Gastrocnemius medialis (tissue), 4 donors: ENCODE measurements at regions not wholly inside any gene's neighbourhood (a gene's known extent, or its start where the extent isn't known, plus 50 kb on each side); places are given as distances from the start of the nearest gene placed in this dataset.

ENCODE experiments used
- CTCF ChIP-seq, 5 experiments: fragments of 450-650 bp in 3 of 5; fragments of 200-600 bp in 2 of 5; sonication (generic) in 2 of 5; IDR thresholded peaks in 4 of 5; conservative IDR thresholded peaks in 1 of 5; 1 replicate in 4 of 5; 2 replicates in 1 of 5; pipeline ENCODE4 v1.5.1; 2016 to 2019; ENCODE audit warnings: antibody characterized with exemption in 5 of 5, mild to moderate bottlenecking in 3 of 5, moderate library complexity in 3 of 5
- POLR2A ChIP-seq, 2 donors: fragments of 450-650 bp; IDR thresholded peaks; one replicate each; pipeline ENCODE4 v1.6.1; 2017; ENCODE audit warnings: antibody characterized with exemption in 2 of 2, mild to moderate bottlenecking in 2 of 2, moderate library complexity in 2 of 2

- TF ChIP-seq CTCF (IDR thresholded peaks at IDR 0.05 in 4 of 5, conservative IDR thresholded peaks at IDR 0.05 in 1 of 5), result no peak
- TF ChIP-seq POLR2A (IDR thresholded peaks at IDR 0.05), result no peak
These were observed 222.6 kb upstream of the RASGEF1B start for GRCh38 chr4:81694176-81694913.
